Caco-2 (cell line): ENCODE measurements at regions not wholly inside any gene's neighbourhood (a gene's known extent, or its start where the extent isn't known, plus 50 kb on each side); places are given as distances from the start of the nearest gene placed in this dataset.

Experiments
- BruUV-seq: library from RNA; stranded (reverse); fragments of 400-500 nt; replicated peaks from 2 replicates; lab custom pipeline; 2021; lab: Mats Ljungman, UMichigan
- CTCF ChIA-PET: fragments of 300-600 bp; sonication (Branson Sonifier 250); formaldehyde crosslinking; loops from one replicate; lab custom pipeline; 2022; ENCODE audit warnings: antibody characterized with exemption; lab: Charles Lee
- POLR2A ChIA-PET: fragments of 300-600 bp; sonication (Branson Sonifier 250); formaldehyde crosslinking; loops from one replicate; lab custom pipeline; 2022; ENCODE audit warnings: antibody characterized with exemption; lab: Charles Lee
- DNase-seq, 2 experiments: peaks; one replicate each; pipeline versions ENCODE4 v3.0.0 to v3.0.0-alpha.2; 2020 to 2022
- H3K27me3 ChIP-seq: replicated peaks from 2 replicates; pipeline ENCODE4 v1.6.0; 2011; ENCODE audit warnings: low read length; ENCODE audit not compliant: control insufficient read depth, insufficient read depth
- H3K36me3 ChIP-seq: 2 replicates; pipeline ENCODE4 v1.5.1; 2011; ENCODE audit warnings: low read length; ENCODE audit not compliant: control insufficient read depth, insufficient read depth
- H3K4me1 ChIP-seq: fragments of 250-450 bp; sonication (Bioruptor Pico); 2 replicates; pipeline ENCODE4 v1.5.1; 2020; ENCODE audit warnings: mild to moderate bottlenecking
- H3K4me3 ChIP-seq: 2 replicates; pipeline ENCODE4 v1.5.1; 2011; ENCODE audit warnings: low read depth, mild to moderate bottlenecking, control low read depth, low read length
- H3K9me3 ChIP-seq: fragments of 250-450 bp; sonication (Bioruptor Pico); 2 replicates; pipeline ENCODE4 v1.5.1; 2020; ENCODE audit warnings: mild to moderate bottlenecking, moderate library complexity
- H3K27ac Mint-ChIP-seq: one replicate; pipeline ENCODE4 v1.8.0; 2022; ENCODE audit warnings: mixed read lengths; ENCODE audit not compliant: unreplicated experiment
- H3K27me3 Mint-ChIP-seq: one replicate; pipeline ENCODE4 v1.8.0; 2022; ENCODE audit warnings: mixed read lengths; ENCODE audit not compliant: insufficient read depth, unreplicated experiment
- H3K36me3 Mint-ChIP-seq: one replicate; pipeline ENCODE4 v1.8.0; 2022; ENCODE audit warnings: mild to moderate bottlenecking, mixed read lengths; ENCODE audit not compliant: insufficient read depth, unreplicated experiment
- H3K4me1 Mint-ChIP-seq: one replicate; pipeline ENCODE4 v1.8.0; 2022; ENCODE audit warnings: low read depth, mixed read lengths; ENCODE audit not compliant: unreplicated experiment
- H3K4me3 Mint-ChIP-seq: one replicate; pipeline ENCODE4 v1.8.0; 2022; ENCODE audit warnings: mild to moderate bottlenecking, moderate library complexity, mixed read lengths; ENCODE audit not compliant: unreplicated experiment
- H3K9me3 Mint-ChIP-seq: one replicate; pipeline ENCODE4 v1.8.0; 2022; ENCODE audit warnings: mixed read lengths; ENCODE audit not compliant: unreplicated experiment
- CTCF ChIP-seq, 2 experiments: fragments of 200-600 bp in 1 of 2; IDR thresholded peaks; 1 replicate in 1 of 2; 2 replicates in 1 of 2; pipeline versions ENCODE4 v1.5.1 to v1.8.0; 2011 to 2022; ENCODE audit warnings: antibody characterized with exemption in 1 of 2, control low read depth in 1 of 2, inconsistent platforms in 1 of 2, low read depth in 1 of 2, low read length in 1 of 2, mild to moderate bottlenecking in 1 of 2, moderate library complexity in 1 of 2; ENCODE audit not compliant: insufficient read depth in 1 of 2, severe bottlenecking in 1 of 2, unreplicated experiment in 1 of 2
- intact Hi-C: fragments of 100-400 bp; cut with micrococcal nuclease; formaldehyde crosslinking; loops from one replicate; pipeline ENCODE4 v1.10.0; 2022; ENCODE audit not compliant: unreplicated experiment

- DNase-seq, result no peak
- Mint-ChIP-seq H3K27ac (no peak overlapping the region), H3K27me3 (peaks cover 13% of the 10 kb centered on the region), H3K36me3 (no peaks in the 10 kb centered on the region), H3K9me3 (peaks cover 4% of the 10 kb centered on the region), H3K4me1 (no peaks in the 10 kb centered on the region), H3K4me3 (no peak overlapping the region)
- BruUV-seq, result no TSS peak
- Histone ChIP-seq H3K27me3 (no peaks in the 10 kb centered on the region), H3K9me3 (no peaks in the 10 kb centered on the region), H3K4me3 (no peak overlapping the region), H3K36me3 (no peaks in the 10 kb centered on the region), H3K4me1 (no peaks in the 10 kb centered on the region)
- no peak for TF ChIP-seq CTCF (IDR thresholded peaks at IDR 0.05; ENCODE audit: insufficient read depth in 1 of 2, low read depth in 1 of 2, low read length in 1 of 2, severe bottlenecking in 1 of 2, unreplicated experiment in 1 of 2)
- ChIA-PET POLR2A (no interaction called here), CTCF (no interaction called here)
- intact Hi-C loops, result no loop called here
Measured at GRCh38 chr5:2201011-2201410, 318.3 kb upstream of the IRX4 start.

DNA sequence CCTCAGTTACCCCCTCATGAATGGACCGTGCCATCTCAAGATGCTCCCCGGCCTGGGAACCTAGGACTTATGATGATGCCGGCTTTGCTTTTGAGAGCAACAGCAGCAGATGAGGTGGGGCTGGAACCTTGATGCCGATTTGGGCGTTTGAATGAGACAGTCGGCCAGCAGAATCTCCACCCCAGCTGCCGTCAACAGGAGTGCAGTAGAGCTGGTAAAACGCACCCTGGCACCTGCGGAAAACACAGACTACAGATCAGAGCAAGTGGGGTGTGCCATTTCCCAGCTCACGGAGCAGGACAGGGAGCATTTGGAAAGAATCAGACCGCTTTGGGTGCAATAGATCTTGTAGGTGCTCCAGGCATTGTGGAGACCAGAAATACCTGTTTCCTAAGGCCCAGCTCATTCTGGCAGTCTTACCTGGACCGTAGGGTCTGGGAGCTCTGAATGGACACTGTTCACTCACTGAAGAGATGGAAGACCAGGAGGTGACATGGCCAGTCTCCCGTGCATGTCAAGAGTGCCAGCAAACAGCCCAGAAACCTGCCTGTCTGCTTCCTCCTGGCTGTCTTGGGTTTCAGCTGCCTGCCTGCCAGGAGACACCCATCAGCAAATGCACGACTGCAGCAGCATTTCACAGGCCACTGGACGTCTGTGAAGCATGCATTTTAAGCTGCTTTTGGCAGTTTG lies 317.7 kb upstream of the IRX4 start:
- Histone ChIP-seq H3K9me3 (no peaks in the 10 kb centered on the region), H3K36me3 (no peaks in the 10 kb centered on the region), H3K27me3 (no peaks in the 10 kb centered on the region), H3K4me1 (no peaks in the 10 kb centered on the region), H3K4me3 (no peak overlapping the region)
- ChIA-PET POLR2A (no interaction called here), CTCF (no interaction called here)
- no peaks in the 10 kb centered on the region for H3K4me1 Mint-ChIP-seq
- no peak for TF ChIP-seq CTCF (IDR thresholded peaks at IDR 0.05; ENCODE audit: insufficient read depth in 1 of 2, low read depth in 1 of 2, low read length in 1 of 2, severe bottlenecking in 1 of 2, unreplicated experiment in 1 of 2)
- no peak for DNase-seq
- peaks cover 10% of the 10 kb centered on the region for H3K9me3 Mint-ChIP-seq
- no peaks in the 10 kb centered on the region for H3K36me3 Mint-ChIP-seq
- peaks cover 13% of the 10 kb centered on the region for H3K27me3 Mint-ChIP-seq
- H3K27ac Mint-ChIP-seq, result no peak overlapping the region
- BruUV-seq, result no TSS peak
- intact Hi-C loops, result no loop called here
- no peak overlapping the region for H3K4me3 Mint-ChIP-seq

GRCh38 chr5:2199697-2200096 lies 317.0 kb upstream of the IRX4 start:
- peaks cover 13% of the 10 kb centered on the region for H3K9me3 Mint-ChIP-seq
- intact Hi-C loops, result no loop called here
- H3K4me1 Mint-ChIP-seq, result no peaks in the 10 kb centered on the region
- no peak overlapping the region for H3K27ac Mint-ChIP-seq
- no peak for DNase-seq
- Histone ChIP-seq H3K36me3 (no peaks in the 10 kb centered on the region), H3K9me3 (peaks cover 5% of the 10 kb centered on the region; the same call in 1 of the 2 replicates), H3K27me3 (no peaks in the 10 kb centered on the region), H3K4me3 (no peak overlapping the region), H3K4me1 (no peaks in the 10 kb centered on the region)
- TF ChIP-seq CTCF (IDR thresholded peaks at IDR 0.05; ENCODE audit: insufficient read depth in 1 of 2, low read depth in 1 of 2, low read length in 1 of 2, severe bottlenecking in 1 of 2, unreplicated experiment in 1 of 2), result no peak
- H3K4me3 Mint-ChIP-seq, result no peak overlapping the region
- ChIA-PET CTCF (no interaction called here), POLR2A (no interaction called here)
- peaks cover 7% of the 10 kb centered on the region for H3K27me3 Mint-ChIP-seq
- no TSS peak for BruUV-seq
- no peaks in the 10 kb centered on the region for H3K36me3 Mint-ChIP-seq
